Keratinocyte (primary cell): ENCODE measurements at regions not wholly inside any gene's neighbourhood (a gene's known extent, or its start where the extent isn't known, plus 50 kb on each side); places are given as distances from the start of the nearest gene placed in this dataset.

Experiments used
- DNase-seq: peaks from one replicate; pipeline ENCODE4 v3.0.0-alpha.2; 2011; ENCODE audit warnings: low read depth, missing footprints, low spot score
- FAIRE-seq: peaks from 2 replicates; lab custom pipeline; 2011; peaks lifted over from hg19 to GRCh38; lab: Jason Lieb, UNC
- H2AFZ ChIP-seq: 2 replicates; pipeline ENCODE4 v1.6.0; 2012; ENCODE audit warnings: low read length, control low read depth, inconsistent platforms; ENCODE audit not compliant: control insufficient read depth
- H3K27ac ChIP-seq: 2 replicates; pipeline ENCODE4 v1.5.1; 2011; ENCODE audit warnings: low read length; ENCODE audit not compliant: control insufficient read depth, insufficient read depth
- H3K27me3 ChIP-seq: 3 replicates; pipeline ENCODE4 v1.6.0; 2011; ENCODE audit warnings: low read length; ENCODE audit not compliant: control insufficient read depth, insufficient read depth; ENCODE audit errors: extremely low read depth
- H3K36me3 ChIP-seq, 2 experiments: 2 replicates in 1 of 2; 3 replicates in 1 of 2; pipeline ENCODE4 v1.5.1; 2011; ENCODE audit warnings: low read length in 2 of 2, mild to moderate bottlenecking in 1 of 2; ENCODE audit not compliant: control insufficient read depth in 2 of 2, insufficient read depth in 2 of 2; ENCODE audit errors: extremely low read depth in 1 of 2
- H3K4me1 ChIP-seq: 3 replicates; pipeline ENCODE4 v1.5.1; 2011; ENCODE audit warnings: low read length; ENCODE audit not compliant: control insufficient read depth, insufficient read depth; ENCODE audit errors: extremely low read depth
- H3K4me2 ChIP-seq: 3 replicates; pipeline ENCODE4 v1.6.0; 2011; ENCODE audit warnings: low read depth, low read length; ENCODE audit not compliant: control insufficient read depth, insufficient read depth; ENCODE audit errors: extremely low read depth
- H3K4me3 ChIP-seq, 3 experiments: fragments of 200-600 bp in 1 of 3; sonication (generic) in 1 of 3; 2 replicates in 2 of 3; 3 replicates in 1 of 3; pipeline ENCODE4 v1.5.1; 2011 to 2016; ENCODE audit warnings: low read length in 3 of 3, mild to moderate bottlenecking in 3 of 3, control low read depth in 2 of 3, inconsistent platforms in 1 of 3, low read depth in 1 of 3, mixed read lengths in 1 of 3, mixed run types in 1 of 3, moderate library complexity in 1 of 3; ENCODE audit not compliant: control insufficient read depth in 2 of 3, insufficient read depth in 2 of 3; ENCODE audit errors: extremely low read depth in 1 of 3
- H3K79me2 ChIP-seq: 2 replicates; pipeline ENCODE4 v1.6.0; 2012; ENCODE audit warnings: low read length; ENCODE audit not compliant: control insufficient read depth, insufficient read depth
- H3K9ac ChIP-seq: 3 replicates; pipeline ENCODE4 v1.6.0; 2011; ENCODE audit warnings: low read length; ENCODE audit not compliant: control insufficient read depth, insufficient read depth; ENCODE audit errors: extremely low read depth
- H3K9me1 ChIP-seq: 3 replicates; pipeline ENCODE4 v1.6.0; 2011; ENCODE audit warnings: low read length; ENCODE audit not compliant: control insufficient read depth, insufficient read depth; ENCODE audit errors: extremely low read depth
- H3K9me3 ChIP-seq: 2 replicates; pipeline ENCODE4 v1.5.1; 2012; ENCODE audit warnings: low read depth, low read length; ENCODE audit not compliant: control insufficient read depth
- H4K20me1 ChIP-seq: 3 replicates; pipeline ENCODE4 v1.6.0; 2011; ENCODE audit warnings: low read length; ENCODE audit not compliant: control insufficient read depth, insufficient read depth; ENCODE audit errors: extremely low read depth
- EZH2 ChIP-seq: IDR thresholded peaks from one replicate; pipeline ENCODE4 v1.6.1; 2012; ENCODE audit warnings: inconsistent platforms, mild to moderate bottlenecking, low read length, moderate library complexity
- dilution Hi-C: fragments of 300-500 bp; cut with MboI; formaldehyde crosslinking; loops from one replicate; pipeline ENCODE4 v1.7.0; 2020; ENCODE audit warnings: low sequenced_read_pairs; ENCODE audit not compliant: extremely low pct_ligation_motif_present
- TF ChIP-seq, protein P1 (sequence below), 3 experiments: IDR thresholded peaks in 1 of 3; conservative IDR thresholded peaks in 1 of 3; optimal IDR thresholded peaks in 1 of 3; 2 replicates in 2 of 3; 3 replicates in 1 of 3; pipeline versions ENCODE3 to v1.5.1; 2011; ENCODE audit warnings: low read length in 3 of 3, mild to moderate bottlenecking in 3 of 3, moderate library complexity in 2 of 3, control low read depth in 1 of 3, inconsistent platforms in 1 of 3; ENCODE audit not compliant: insufficient read depth in 2 of 3; ENCODE audit errors: extremely low read depth in 1 of 3

DNA sequence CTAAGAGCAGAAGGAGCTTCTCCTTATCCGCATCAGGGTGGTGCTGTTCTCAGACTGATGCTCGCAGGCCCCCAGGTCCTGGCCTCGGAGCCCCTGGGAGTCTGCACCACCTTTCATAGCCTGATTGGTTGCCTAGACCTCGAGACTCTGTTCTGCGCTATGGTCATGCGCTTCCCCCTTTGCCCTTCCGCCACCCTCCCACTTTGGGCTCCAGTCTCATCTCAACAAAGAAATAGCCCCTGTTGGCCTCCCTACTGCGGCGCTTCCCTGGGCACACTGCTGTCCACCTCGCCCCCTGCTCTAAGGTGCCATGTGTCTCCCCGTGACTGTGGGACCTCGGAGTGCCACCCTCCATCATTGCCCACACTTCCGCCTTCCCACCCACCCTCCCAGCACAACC, 102.9 kb upstream of the TWIST2 start:
- Histone ChIP-seq H2AFZ (no peak overlapping the region), H3K4me2 (no peak overlapping the region), H3K27me3 (no peaks in the 10 kb centered on the region), H4K20me1 (no peaks in the 10 kb centered on the region), H3K4me1 (no peaks in the 10 kb centered on the region), H3K79me2 (no peaks in the 10 kb centered on the region), H3K9me3 (no peaks in the 10 kb centered on the region), H3K36me3 (no peaks in the 10 kb centered on the region), H3K9ac (no peak overlapping the region), H3K9me1 (no peaks in the 10 kb centered on the region), H3K27ac (no peak overlapping the region), H3K4me3 (no peak overlapping the region)
- FAIRE-seq (no peak), DNase-seq (no peak)
- dilution Hi-C loops = no loop called here
- TF ChIP-seq, protein P1, sequence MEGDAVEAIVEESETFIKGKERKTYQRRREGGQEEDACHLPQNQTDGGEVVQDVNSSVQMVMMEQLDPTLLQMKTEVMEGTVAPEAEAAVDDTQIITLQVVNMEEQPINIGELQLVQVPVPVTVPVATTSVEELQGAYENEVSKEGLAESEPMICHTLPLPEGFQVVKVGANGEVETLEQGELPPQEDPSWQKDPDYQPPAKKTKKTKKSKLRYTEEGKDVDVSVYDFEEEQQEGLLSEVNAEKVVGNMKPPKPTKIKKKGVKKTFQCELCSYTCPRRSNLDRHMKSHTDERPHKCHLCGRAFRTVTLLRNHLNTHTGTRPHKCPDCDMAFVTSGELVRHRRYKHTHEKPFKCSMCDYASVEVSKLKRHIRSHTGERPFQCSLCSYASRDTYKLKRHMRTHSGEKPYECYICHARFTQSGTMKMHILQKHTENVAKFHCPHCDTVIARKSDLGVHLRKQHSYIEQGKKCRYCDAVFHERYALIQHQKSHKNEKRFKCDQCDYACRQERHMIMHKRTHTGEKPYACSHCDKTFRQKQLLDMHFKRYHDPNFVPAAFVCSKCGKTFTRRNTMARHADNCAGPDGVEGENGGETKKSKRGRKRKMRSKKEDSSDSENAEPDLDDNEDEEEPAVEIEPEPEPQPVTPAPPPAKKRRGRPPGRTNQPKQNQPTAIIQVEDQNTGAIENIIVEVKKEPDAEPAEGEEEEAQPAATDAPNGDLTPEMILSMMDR (optimal IDR thresholded peaks at IDR 0.05 in 1 of 3, IDR thresholded peaks at IDR 0.05 in 1 of 3, conservative IDR thresholded peaks at IDR 0.05 in 1 of 3; ENCODE audit: extremely low read depth in 1 of 3, insufficient read depth in 2 of 3, low read length in 3 of 3) = no peak
- TF ChIP-seq EZH2 = no peak

DNA sequence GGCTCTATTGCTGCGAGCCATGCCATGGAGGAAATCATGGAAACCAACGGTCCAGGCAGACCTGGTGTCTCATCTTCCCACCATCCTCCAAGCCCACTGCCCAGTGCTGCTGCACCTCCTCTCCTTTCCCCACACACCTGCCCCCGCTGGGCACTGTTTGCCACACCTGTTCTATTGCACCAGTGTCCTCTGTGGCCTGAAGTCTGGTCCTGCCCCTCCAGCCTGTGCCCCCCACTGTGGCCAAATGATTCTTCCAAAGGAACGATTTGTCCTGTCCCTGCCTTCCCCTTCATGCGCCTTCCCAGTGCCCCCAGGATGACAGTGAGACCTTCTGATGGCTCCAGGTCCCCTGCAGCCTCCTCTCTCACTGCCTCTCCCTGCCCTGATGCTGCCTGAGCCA, 101.9 kb upstream of the TWIST2 start:
- Histone ChIP-seq H4K20me1 (no peaks in the 10 kb centered on the region), H3K79me2 (no peaks in the 10 kb centered on the region), H3K9ac (no peak overlapping the region), H3K4me3 (no peak overlapping the region), H3K4me2 (no peak overlapping the region), H3K36me3 (no peaks in the 10 kb centered on the region), H3K9me3 (no peaks in the 10 kb centered on the region), H3K9me1 (no peaks in the 10 kb centered on the region), H2AFZ (no peak overlapping the region), H3K27ac (no peak overlapping the region), H3K27me3 (no peaks in the 10 kb centered on the region), H3K4me1 (no peaks in the 10 kb centered on the region)
- no peak for DNase-seq
- dilution Hi-C loops = no loop called here
- TF ChIP-seq, protein P1 (optimal IDR thresholded peaks at IDR 0.05 in 1 of 3, IDR thresholded peaks at IDR 0.05 in 1 of 3, conservative IDR thresholded peaks at IDR 0.05 in 1 of 3; ENCODE audit: extremely low read depth in 1 of 3, insufficient read depth in 2 of 3, low read length in 3 of 3) = no peak
- TF ChIP-seq EZH2 = no peak
- no peak for FAIRE-seq
